ENCODE measurements at regions not wholly inside any gene's neighbourhood (a gene's known extent, or its start where the extent isn't known, plus 50 kb on each side); places are given as distances from the start of the nearest gene placed in this dataset.

- TF ChIP-seq CTCF (IDR thresholded peaks at IDR 0.05): no peak
- no peak for TF ChIP-seq POLR2A (IDR thresholded peaks at IDR 0.05)
These were observed 1138.6 kb upstream of the CDH8 start for GRCh38 chr16:63174801-63175200.

Data from thyroid gland (tissue), 4 donors.